Gastroesophageal sphincter (tissue), 4 donors: ENCODE measurements at regions not wholly inside any gene's neighbourhood (a gene's known extent, or its start where the extent isn't known, plus 50 kb on each side); places are given as distances from the start of the nearest gene placed in this dataset.

Experiments used
- ATAC-seq: fragments of 150-250 bp; one replicate; pipeline ENCODE4 v1.9.1; 2016; ENCODE audit warnings: mild to moderate bottlenecking, moderate library complexity
- H3K27ac ChIP-seq, 4 donors: fragments of 200-600 bp; sonication (generic) in 3 of 4; 1 replicate in 3 of 4; 2 replicates in 1 of 4; pipeline ENCODE4 v1.5.1; 2016 to 2019
- H3K27me3 ChIP-seq: fragments of 200-600 bp; sonication (generic); one replicate; pipeline ENCODE4 v1.5.1; 2019
- H3K36me3 ChIP-seq, 2 donors: fragments of 200-600 bp; sonication (generic); one replicate each; pipeline ENCODE4 v1.5.1; 2019; ENCODE audit warnings: control low read depth in 1 of 2
- H3K4me1 ChIP-seq, 3 donors: fragments of 200-600 bp; sonication (generic); 1 replicate in 2 of 3; 2 replicates in 1 of 3; pipeline ENCODE4 v1.5.1; 2016 to 2019; ENCODE audit warnings: control low read depth in 2 of 3
- H3K4me3 ChIP-seq, 2 donors: fragments of 200-600 bp; sonication (generic); one replicate each; pipeline ENCODE4 v1.5.1; 2019; ENCODE audit warnings: mild to moderate bottlenecking in 1 of 2, moderate library complexity in 1 of 2
- H3K9me3 ChIP-seq, 3 donors: fragments of 200-600 bp; sonication (generic); one replicate each; pipeline ENCODE4 v1.5.1; 2017 to 2019; ENCODE audit warnings: control low read depth in 2 of 3
- EP300 ChIP-seq: sonication (generic); formaldehyde crosslinking; IDR thresholded peaks from one replicate; pipeline ENCODE4 v1.6.1; 2017; ENCODE audit warnings: antibody characterized with exemption, mild to moderate bottlenecking
- POLR2A ChIP-seq, 2 donors: fragments of 450-650 bp; IDR thresholded peaks; one replicate each; pipeline ENCODE4 v1.6.1; 2017; ENCODE audit warnings: antibody characterized with exemption in 2 of 2, mild to moderate bottlenecking in 2 of 2, moderate library complexity in 1 of 2
- POLR2AphosphoS5 ChIP-seq: sonication (generic); formaldehyde crosslinking; IDR thresholded peaks from one replicate; pipeline ENCODE4 v1.6.1; 2017; ENCODE audit warnings: antibody characterized with exemption
- WGBS, 2 donors: methylation state at CpG; one replicate each; pipeline ENCODE4 v1.1.5; 2018; ENCODE audit warnings: low coverage in 1 of 2; 5-methylcytosine and 5-hydroxymethylcytosine counted together
- TF ChIP-seq, protein P1 (sequence below), 4 experiments: fragments of 200-600 bp in 2 of 4; fragments of 450-650 bp in 2 of 4; sonication (generic) in 1 of 4; IDR thresholded peaks; one replicate each; pipeline ENCODE4 v1.5.1; 2017 to 2019; ENCODE audit warnings: antibody characterized with exemption in 4 of 4, mild to moderate bottlenecking in 2 of 4, moderate library complexity in 2 of 4

DNA sequence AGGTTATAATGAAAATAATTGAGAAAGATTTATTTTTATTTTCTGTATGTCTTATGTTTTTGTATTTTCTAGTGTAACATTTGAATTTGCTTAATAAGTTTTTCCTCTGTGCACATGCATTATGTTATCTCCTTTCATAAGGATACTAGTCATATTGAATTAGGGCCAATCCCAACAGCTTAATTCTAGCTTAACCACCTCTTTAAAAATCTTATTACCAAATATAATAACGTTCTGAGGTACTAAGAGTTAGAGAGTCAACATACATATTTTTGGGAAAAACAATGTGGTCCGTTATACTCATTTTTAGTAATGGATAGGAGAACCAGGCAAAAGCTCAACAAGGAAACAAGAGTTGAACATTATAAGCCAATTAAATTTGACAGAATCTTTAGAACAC is 845.6 kb upstream of the SEL1L start:
- ATAC-seq = no peak
- Histone ChIP-seq H3K4me3 (no peak overlapping the region), H3K27me3 (no peaks in the 10 kb centered on the region), H3K4me1 (no peaks in the 10 kb centered on the region), H3K36me3 (no peaks in the 10 kb centered on the region), H3K27ac (no peak overlapping the region), H3K9me3 (peaks cover 0 to 10% (median 0%) of the 10 kb centered on the region in 3 donors)
- TF ChIP-seq POLR2AphosphoS5 (no peak), POLR2A (IDR thresholded peaks at IDR 0.05) (no peak), EP300 (no peak)
- TF ChIP-seq, protein P1, sequence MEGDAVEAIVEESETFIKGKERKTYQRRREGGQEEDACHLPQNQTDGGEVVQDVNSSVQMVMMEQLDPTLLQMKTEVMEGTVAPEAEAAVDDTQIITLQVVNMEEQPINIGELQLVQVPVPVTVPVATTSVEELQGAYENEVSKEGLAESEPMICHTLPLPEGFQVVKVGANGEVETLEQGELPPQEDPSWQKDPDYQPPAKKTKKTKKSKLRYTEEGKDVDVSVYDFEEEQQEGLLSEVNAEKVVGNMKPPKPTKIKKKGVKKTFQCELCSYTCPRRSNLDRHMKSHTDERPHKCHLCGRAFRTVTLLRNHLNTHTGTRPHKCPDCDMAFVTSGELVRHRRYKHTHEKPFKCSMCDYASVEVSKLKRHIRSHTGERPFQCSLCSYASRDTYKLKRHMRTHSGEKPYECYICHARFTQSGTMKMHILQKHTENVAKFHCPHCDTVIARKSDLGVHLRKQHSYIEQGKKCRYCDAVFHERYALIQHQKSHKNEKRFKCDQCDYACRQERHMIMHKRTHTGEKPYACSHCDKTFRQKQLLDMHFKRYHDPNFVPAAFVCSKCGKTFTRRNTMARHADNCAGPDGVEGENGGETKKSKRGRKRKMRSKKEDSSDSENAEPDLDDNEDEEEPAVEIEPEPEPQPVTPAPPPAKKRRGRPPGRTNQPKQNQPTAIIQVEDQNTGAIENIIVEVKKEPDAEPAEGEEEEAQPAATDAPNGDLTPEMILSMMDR (IDR thresholded peaks at IDR 0.05) = no peak
- 60 to 75% methylated on average over 2 of the region's 2 CpGs for WGBS, 2 donors

DNA sequence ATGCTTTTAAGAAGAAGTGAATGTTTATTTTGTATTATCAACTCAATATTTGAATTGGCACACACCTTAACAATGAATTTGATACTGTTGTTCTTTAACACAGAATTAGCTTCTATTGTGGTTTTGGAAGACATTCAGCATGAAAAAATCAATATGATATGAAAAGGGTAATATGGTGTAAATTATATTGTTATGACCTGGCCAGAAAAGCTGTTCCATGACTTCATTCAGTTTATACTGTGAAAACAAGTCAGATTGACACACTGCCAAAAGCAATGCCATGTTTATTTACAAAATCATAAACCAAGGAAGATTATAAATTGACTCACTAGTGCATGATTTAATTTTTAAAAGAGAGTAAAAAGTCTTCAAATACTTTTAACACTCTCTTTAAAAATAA is 851.4 kb upstream of the SEL1L start:
- no peak for ATAC-seq
- H3K4me3 ChIP-seq = no peak overlapping the region
- TF ChIP-seq POLR2A (IDR thresholded peaks at IDR 0.05) (no peak), POLR2AphosphoS5 (no peak), EP300 (no peak)
- TF ChIP-seq, protein P1 (IDR thresholded peaks at IDR 0.05) = no peak
- H3K27me3 ChIP-seq = no peaks in the 10 kb centered on the region
- peak overlapping the region; percentile 2 to 96 (median 83) for H3K27ac ChIP-seq
- peaks cover 0 to 13% (median 5%) of the 10 kb centered on the region in 3 donors for H3K4me1 ChIP-seq
- H3K9me3 ChIP-seq = no peaks in the 10 kb centered on the region
- H3K36me3 ChIP-seq = no peaks in the 10 kb centered on the region

DNA sequence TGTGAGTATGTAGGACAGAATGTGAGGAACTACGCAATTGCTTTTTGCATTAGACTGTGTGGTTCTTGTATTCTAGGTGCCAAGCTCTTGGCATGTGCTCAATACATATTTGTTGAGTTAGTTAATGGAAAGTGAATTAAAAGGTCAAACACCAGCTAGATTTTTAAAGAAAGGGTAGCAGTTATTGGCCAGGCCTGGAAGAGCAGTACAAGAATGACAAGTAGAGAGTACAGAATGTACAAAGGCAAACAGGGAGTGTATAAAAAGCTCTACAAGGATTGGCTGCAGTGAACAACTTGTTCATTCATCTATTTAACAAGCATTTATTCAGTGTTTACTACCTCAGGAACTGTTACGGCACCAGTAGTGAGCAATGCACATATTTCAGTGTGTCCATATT is 854.0 kb upstream of the SEL1L start:
- Histone ChIP-seq H3K4me1 (peaks cover 0 to 13% (median 5%) of the 10 kb centered on the region in 3 donors), H3K27me3 (no peaks in the 10 kb centered on the region), H3K27ac (peak overlapping the region; percentile 82 to 99 (median 84)), H3K36me3 (no peaks in the 10 kb centered on the region), H3K9me3 (no peaks in the 10 kb centered on the region), H3K4me3 (no peak overlapping the region)
- 37 to 54% methylated on average over 2 of the region's 2 CpGs for WGBS, 2 donors
- peak; percentile 97 for ATAC-seq
- TF ChIP-seq POLR2A (IDR thresholded peaks at IDR 0.05) (no peak), EP300 (peak; percentile 95), POLR2AphosphoS5 (peak; percentile 98)
- TF ChIP-seq, protein P1 (IDR thresholded peaks at IDR 0.05) = no peak

DNA sequence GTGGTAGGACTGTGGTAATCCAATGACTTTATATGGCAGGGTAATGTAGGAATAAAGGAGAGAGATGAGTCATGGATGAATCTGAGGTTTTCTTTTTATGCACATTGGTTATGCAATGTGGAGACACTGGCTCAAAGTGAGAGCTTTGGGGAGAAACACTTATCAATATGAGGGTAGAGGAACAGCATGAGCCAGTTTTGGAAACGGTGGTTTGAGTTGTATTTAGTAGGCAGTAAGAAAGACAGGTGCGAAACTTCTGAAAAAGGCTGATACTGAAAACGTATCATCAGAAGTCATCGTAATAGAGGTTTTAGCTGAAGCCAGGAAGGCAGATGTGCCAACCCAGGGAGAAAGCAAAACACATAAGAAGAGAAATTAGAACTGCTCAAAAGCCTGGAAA is 854.8 kb upstream of the SEL1L start:
- H3K36me3 ChIP-seq = no peaks in the 10 kb centered on the region
- peak overlapping the region; percentile 64 to 99 (median 82) for H3K27ac ChIP-seq
- no peak for TF ChIP-seq POLR2AphosphoS5
- no peak for TF ChIP-seq EP300
- TF ChIP-seq POLR2A (IDR thresholded peaks at IDR 0.05) = no peak
- TF ChIP-seq, protein P1 (IDR thresholded peaks at IDR 0.05) = no peak
- no peak overlapping the region for H3K4me3 ChIP-seq
- H3K9me3 ChIP-seq = no peaks in the 10 kb centered on the region
- no peak for ATAC-seq
- 60 to 86% methylated on average over 2 to 4 of the region's 4 CpGs for WGBS, 2 donors
- H3K27me3 ChIP-seq = no peaks in the 10 kb centered on the region
- peaks cover 0 to 13% (median 5%) of the 10 kb centered on the region in 3 donors for H3K4me1 ChIP-seq

DNA sequence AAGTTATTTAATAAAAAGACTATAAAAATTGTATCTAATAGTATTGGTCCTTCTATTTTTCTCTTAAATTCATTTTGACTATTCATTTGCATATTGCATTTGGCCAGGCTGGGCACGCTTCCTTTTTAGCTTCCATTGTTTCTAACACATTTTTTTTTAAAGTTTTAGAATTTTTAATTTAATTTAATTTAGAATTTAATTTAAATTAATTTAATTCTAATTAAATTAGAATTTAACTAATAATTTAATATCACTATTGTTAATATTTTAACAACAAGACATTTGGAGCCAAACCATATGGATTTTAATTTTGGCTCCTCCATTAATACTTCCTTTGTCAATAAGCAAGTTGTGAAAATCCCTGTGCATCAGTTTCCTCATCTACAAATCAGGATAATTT is 856.9 kb upstream of the SEL1L start:
- no peaks in the 10 kb centered on the region for H3K36me3 ChIP-seq
- no peaks in the 10 kb centered on the region for H3K27me3 ChIP-seq
- TF ChIP-seq EP300 (no peak), POLR2A (IDR thresholded peaks at IDR 0.05) (no peak)
- TF ChIP-seq, protein P1 (IDR thresholded peaks at IDR 0.05) = no peak
- peaks cover 0 to 13% (median 5%) of the 10 kb centered on the region in 3 donors for H3K4me1 ChIP-seq
- no peak for ATAC-seq
- 77 to 100% methylated on average over 1 of the region's 1 CpG for WGBS, 2 donors
- no peak overlapping the region for H3K27ac ChIP-seq
- no peaks in the 10 kb centered on the region for H3K9me3 ChIP-seq
- no peak overlapping the region for H3K4me3 ChIP-seq
